HCT116 (cell line): ENCODE measurements at regions not wholly inside any gene's neighbourhood (a gene's known extent, or its start where the extent isn't known, plus 50 kb on each side); places are given as distances from the start of the nearest gene placed in this dataset.

Experiments used
- ATAC-seq: fragments of 200-7000 bp; cut with Tn5 transposase; 2 replicates; pipeline ENCODE4 v1.9.1; 2020; ENCODE audit warnings: mild to moderate bottlenecking, moderate library complexity
- BruUV-seq: library from RNA; stranded (reverse); fragments of 400-500 nt; replicated peaks from 2 replicates; lab custom pipeline; 2021; lab: Mats Ljungman, UMichigan
- CTCF ChIA-PET: fragments of 300-600 bp; sonication (Branson Sonifier 250); formaldehyde crosslinking; loops from one replicate; lab custom pipeline; 2021; ENCODE audit warnings: antibody characterized with exemption; lab: Charles Lee
- POLR2A ChIA-PET: fragments of 300-600, 350-600 bp; sonication (Branson Sonifier 250); formaldehyde crosslinking; loops from one replicate; lab custom pipeline; 2021; ENCODE audit warnings: antibody characterized with exemption; lab: Charles Lee
- RAD21 ChIA-PET, 2 experiments: fragments of 300-600 bp; sonication (Branson Sonifier 250); formaldehyde crosslinking; loops; one replicate each; lab custom pipeline; 2023; ENCODE audit warnings: low total read pairs in 2 of 2; ENCODE audit not compliant: uncharacterized antibody in 2 of 2, unreplicated experiment in 2 of 2, low non-redundant PET in 1 of 2; lab: Charles Lee
- DNase-seq: peaks from one replicate; pipeline ENCODE4 v3.0.0-alpha.2; 2010; ENCODE audit warnings: low read depth, low spot score
- H2AFZ ChIP-seq: fragments of 200-600 bp; shearing (Covaris generic), sonication (generic); 2 replicates; pipeline ENCODE4 v1.6.1; 2017; ENCODE audit warnings: low read depth, mixed run types, mixed read lengths, antibody characterized with exemption, low read length; ENCODE audit not compliant: poor library complexity, severe bottlenecking
- H3K27ac ChIP-seq: 2 replicates; pipeline ENCODE4 v1.5.1; 2012; ENCODE audit warnings: low read depth, low read length
- H3K27me3 ChIP-seq: fragments of 200-600 bp; sonication (generic); 2 replicates; pipeline ENCODE4 v1.6.1; 2016; ENCODE audit warnings: mixed run types, low read length, mixed read lengths; ENCODE audit not compliant: insufficient read depth
- H3K36me3 ChIP-seq, 2 experiments: fragments of 200-500 bp in 1 of 2; fragments of 200-600 bp in 1 of 2; sonication (Bioruptor generic) in 1 of 2; sonication (generic) in 1 of 2; 2 replicates each; pipeline versions ENCODE4 v1.5.1 to v1.6.1; 2014 to 2016; ENCODE audit warnings: low read length in 2 of 2, inconsistent platforms in 1 of 2, mixed read lengths in 1 of 2, mixed run types in 1 of 2; ENCODE audit not compliant: insufficient read depth in 2 of 2, control insufficient read depth in 1 of 2
- H3K4me1 ChIP-seq, 2 experiments: fragments of 200-600 bp in 1 of 2; sonication (generic) in 1 of 2; 2 replicates each; pipeline versions ENCODE4 v1.5.1 to v1.6.1; 2012 to 2017; ENCODE audit warnings: low read length in 2 of 2, inconsistent platforms in 1 of 2, mild to moderate bottlenecking in 1 of 2, mixed read lengths in 1 of 2, mixed run types in 1 of 2, moderate library complexity in 1 of 2; ENCODE audit not compliant: insufficient read depth in 2 of 2, control insufficient read depth in 1 of 2
- H3K4me2 ChIP-seq: fragments of 200-600 bp; sonication (generic); 2 replicates; pipeline ENCODE4 v1.6.1; 2017; ENCODE audit warnings: mixed run types, low read length, mixed read lengths
- H3K4me3 ChIP-seq, 2 experiments: fragments of 200-600 bp in 1 of 2; sonication (generic) in 1 of 2; replicated peaks in 1 of 2; 2 replicates each; pipeline ENCODE4 v1.5.1; 2011 to 2016; ENCODE audit warnings: low read length in 2 of 2, control low read depth in 1 of 2, low read depth in 1 of 2, mild to moderate bottlenecking in 1 of 2, mixed read lengths in 1 of 2, mixed run types in 1 of 2
- H3K79me2 ChIP-seq: fragments of 200-600 bp; sonication (generic); 2 replicates; pipeline ENCODE4 v1.6.1; 2017; ENCODE audit warnings: mild to moderate bottlenecking, mixed run types, low read length, moderate library complexity, mixed read lengths; ENCODE audit not compliant: insufficient read depth
- H3K9ac ChIP-seq: fragments of 200-600 bp; sonication (generic); 2 replicates; pipeline ENCODE4 v1.6.1; 2016; ENCODE audit warnings: low read length, mixed read lengths
- H3K9me2 ChIP-seq: fragments of 200-600 bp; sonication (generic), shearing (Covaris generic); 2 replicates; pipeline ENCODE4 v1.6.1; 2017; ENCODE audit warnings: mixed run types, mild to moderate bottlenecking, moderate library complexity; ENCODE audit not compliant: insufficient read depth
- H3K9me3 ChIP-seq, 2 experiments: fragments of 200-500 bp in 1 of 2; fragments of 200-600 bp in 1 of 2; sonication (Bioruptor generic) in 1 of 2; sonication (generic) in 1 of 2; 2 replicates each; pipeline ENCODE4 v1.6.1; 2014 to 2017; ENCODE audit warnings: low read length in 2 of 2, mixed read lengths in 2 of 2, inconsistent platforms in 1 of 2, low read depth in 1 of 2, mild to moderate bottlenecking in 1 of 2, mixed run types in 1 of 2, moderate library complexity in 1 of 2; ENCODE audit not compliant: control insufficient read depth in 1 of 2, insufficient read depth in 1 of 2
- H4K20me1 ChIP-seq: fragments of 200-600 bp; sonication (generic), shearing (Covaris generic); 2 replicates; pipeline ENCODE4 v1.6.1; 2017; ENCODE audit warnings: mixed run types, mild to moderate bottlenecking, moderate library complexity; ENCODE audit not compliant: insufficient read depth
- CTCF ChIP-seq, 3 experiments: fragments of 200-600 bp in 1 of 3; sonication (generic) in 1 of 3; IDR thresholded peaks in 2 of 3; conservative IDR thresholded peaks in 1 of 3; 2 replicates each; pipeline ENCODE4 v1.5.1; 2012 to 2017; ENCODE audit warnings: low read depth in 2 of 3, low read length in 2 of 3, antibody characterized with exemption in 1 of 3, borderline replicate concordance in 1 of 3, control low read depth in 1 of 3, mild to moderate bottlenecking in 1 of 3, mixed read lengths in 1 of 3, mixed run types in 1 of 3, moderate library complexity in 1 of 3; ENCODE audit not compliant: insufficient read depth in 1 of 3
- EGR1 ChIP-seq: IDR thresholded peaks from 2 replicates; pipeline ENCODE4 v1.6.1; 2012; ENCODE audit warnings: low read depth
- ELF1 ChIP-seq: IDR thresholded peaks from 2 replicates; pipeline ENCODE4 v1.6.1; 2012; ENCODE audit warnings: low read depth, borderline replicate concordance
- EZH2 ChIP-seq: fragments of 200-600 bp; sonication (generic); IDR thresholded peaks from 2 replicates; pipeline ENCODE4 v1.6.1; 2017; ENCODE audit warnings: antibody characterized with exemption, mixed run types
- EZH2phosphoT487 ChIP-seq: fragments of 200-600 bp; IDR thresholded peaks from 2 replicates; pipeline ENCODE4 v1.6.1; 2018; ENCODE audit warnings: antibody characterized with exemption, borderline replicate concordance
- POLR2AphosphoS5 ChIP-seq: IDR thresholded peaks from 2 replicates; pipeline ENCODE4 v1.6.1; 2011; ENCODE audit warnings: mild to moderate bottlenecking, low read depth, low read length, moderate library complexity
- RAD21 ChIP-seq: IDR thresholded peaks from 2 replicates; pipeline ENCODE4 v1.6.1; 2012; ENCODE audit warnings: low read depth, mild to moderate bottlenecking
- SIN3A ChIP-seq: IDR thresholded peaks from 2 replicates; pipeline ENCODE4 v1.6.1; 2012; ENCODE audit warnings: low read depth
- TCF7L2 ChIP-seq: IDR thresholded peaks from 2 replicates; pipeline ENCODE4 v1.7.0; 2011; ENCODE audit warnings: borderline replicate concordance, inconsistent platforms; ENCODE audit not compliant: insufficient read depth, insufficient read length; ENCODE audit errors: extremely low read depth
- YY1 ChIP-seq: IDR thresholded peaks from 2 replicates; pipeline ENCODE4 v1.6.1; 2011; ENCODE audit warnings: low read length, low read depth, moderate library complexity, mild to moderate bottlenecking; ENCODE audit not compliant: insufficient replicate concordance; ENCODE audit errors: extremely low read depth
- ZBTB33 ChIP-seq: IDR thresholded peaks from 2 replicates; pipeline ENCODE4 v1.6.1; 2011; ENCODE audit warnings: mild to moderate bottlenecking, low read length, moderate library complexity; ENCODE audit not compliant: insufficient replicate concordance; ENCODE audit errors: extremely low read depth
- ZFX ChIP-seq: fragments of 450-650 bp; IDR thresholded peaks from 2 replicates; pipeline ENCODE4 v1.6.1; 2017
- ZNF274 ChIP-seq: fragments of 200-500 bp; sonication (Bioruptor generic); IDR thresholded peaks from 2 replicates; pipeline ENCODE4 v1.6.1; 2014; ENCODE audit warnings: mild to moderate bottlenecking, low read depth, low read length, inconsistent platforms
- intact Hi-C: fragments of 100-400 bp; cut with micrococcal nuclease; formaldehyde crosslinking; loops from 2 replicates; pipeline ENCODE4 v1.10.0; 2022

- no TSS peak for BruUV-seq
- no peaks in the 10 kb centered on the region for H3K36me3 ChIP-seq
- no peak overlapping the region for H3K4me2 ChIP-seq
- no peaks in the 10 kb centered on the region; the same call in 1 of the 2 replicates for H3K9me2 ChIP-seq
- ChIA-PET CTCF (no interaction called here), RAD21 (no interaction called here), POLR2A (no interaction called here)
- no peak for DNase-seq
- no peak overlapping the region for H2AFZ ChIP-seq
- H3K4me1 ChIP-seq = peaks cover 12 to 31% of the 10 kb centered on the region in 2 experiments; a peak in 3 of 4 replicates
- no peak overlapping the region for H3K9ac ChIP-seq
- intact Hi-C loops = no loop called here
- no peak for ATAC-seq
- TF ChIP-seq EZH2 (no peak), RAD21 (peak; percentile 25), ELF1 (no peak), YY1 (no peak), CTCF (IDR thresholded peaks at IDR 0.05 in 2 of 3, conservative IDR thresholded peaks at IDR 0.05 in 1 of 3; ENCODE audit: borderline replicate concordance in 1 of 3, insufficient read depth in 1 of 3, low read depth in 2 of 3, low read length in 2 of 3) (peak; percentile 11 to 61 (median 32); a peak in 4 of 6 replicates)
- H3K27me3 ChIP-seq = no peaks in the 10 kb centered on the region
- H4K20me1 ChIP-seq = no peaks in the 10 kb centered on the region
- H3K27ac ChIP-seq = no peak overlapping the region
- no peaks in the 10 kb centered on the region for H3K79me2 ChIP-seq
- H3K9me3 ChIP-seq = no peaks in the 10 kb centered on the region
- H3K4me3 ChIP-seq = no peak overlapping the region
Measured at GRCh38 chr2:128531856-128532255, 213.2 kb upstream of the HS6ST1 start.

GRCh38 chr2:128533101-128533500 lies 214.4 kb upstream of the HS6ST1 start:
- H3K4me1 ChIP-seq = peaks cover 20 to 43% of the 10 kb centered on the region in 2 experiments; a peak in 3 of 4 replicates
- POLR2A ChIA-PET = no interaction called here
- no peaks in the 10 kb centered on the region for H3K27me3 ChIP-seq
- ATAC-seq (no peak), DNase-seq (no peak)
- BruUV-seq = no TSS peak
- CTCF ChIA-PET = no interaction called here
- H3K4me3 ChIP-seq = no peak overlapping the region
- H3K4me2 ChIP-seq = no peak overlapping the region
- no peak overlapping the region for H3K9ac ChIP-seq
- no peaks in the 10 kb centered on the region for H4K20me1 ChIP-seq
- H3K9me2 ChIP-seq = no peaks in the 10 kb centered on the region; the same call in 1 of the 2 replicates
- intact Hi-C loops = no loop called here
- no peaks in the 10 kb centered on the region for H3K9me3 ChIP-seq
- RAD21 ChIA-PET = no interaction called here
- H3K36me3 ChIP-seq = no peaks in the 10 kb centered on the region
- no peaks in the 10 kb centered on the region for H3K79me2 ChIP-seq
- H2AFZ ChIP-seq = no peak overlapping the region
- no peak overlapping the region for H3K27ac ChIP-seq
- TF ChIP-seq ZFX (no peak), TCF7L2 (no peak), ZNF274 (no peak), SIN3A (no peak), EGR1 (no peak), EZH2phosphoT487 (no peak), ZBTB33 (no peak), POLR2AphosphoS5 (no peak)
